Testis (tissue), 2 donors: ENCODE measurements at regions not wholly inside any gene's neighbourhood (a gene's known extent, or its start where the extent isn't known, plus 50 kb on each side); places are given as distances from the start of the nearest gene placed in this dataset.

Source experiments
- DNase-seq: peaks from one replicate; pipeline ENCODE4 v3.0.0-alpha.2; 2019
- H3K27ac ChIP-seq, 2 donors: fragments of 200-600 bp; sonication (generic); one replicate each; pipeline ENCODE4 v1.5.1; 2019
- H3K27me3 ChIP-seq: fragments of 200-600 bp; sonication (generic); one replicate; pipeline ENCODE4 v1.5.1; 2019
- H3K36me3 ChIP-seq: fragments of 200-600 bp; sonication (generic); one replicate; pipeline ENCODE4 v1.5.1; 2017; ENCODE audit warnings: low read depth; ENCODE audit errors: missing control alignments
- H3K4me1 ChIP-seq: fragments of 200-600 bp; sonication (generic); one replicate; pipeline ENCODE4 v1.5.1; 2019
- H3K4me3 ChIP-seq, 2 donors: fragments of 200-600 bp; sonication (generic); one replicate each; pipeline ENCODE4 v1.5.1; 2017 to 2019
- H3K9me3 ChIP-seq: fragments of 200-600 bp; sonication (generic); one replicate; pipeline ENCODE4 v1.5.1; 2017
- CTCF ChIP-seq, 3 experiments: fragments of 450-650 bp in 2 of 3; fragments of 200-600 bp in 1 of 3; sonication (generic) in 1 of 3; IDR thresholded peaks; one replicate each; pipeline ENCODE4 v1.5.1; 2016 to 2019; ENCODE audit warnings: antibody characterized with exemption in 3 of 3, mild to moderate bottlenecking in 2 of 3, moderate library complexity in 1 of 3
- POLR2A ChIP-seq: fragments of 450-650 bp; IDR thresholded peaks from one replicate; pipeline ENCODE4 v1.6.1; 2017; ENCODE audit warnings: antibody characterized with exemption, mild to moderate bottlenecking, moderate library complexity
- WGBS, 2 donors: methylation state at CpG; one replicate each; pipeline ENCODE4 v1.1.5; 2018; 5-methylcytosine and 5-hydroxymethylcytosine counted together
- intact Hi-C: fragments of 100-400 bp; cut with DNase I; formaldehyde crosslinking; loops from one replicate; pipeline ENCODE4 v1.15.1; 2023; ENCODE audit warnings: low total_unique reads

- DNase-seq = no peak
- Histone ChIP-seq H3K4me3 (no peak overlapping the region), H3K27me3 (no peaks in the 10 kb centered on the region), H3K36me3 (no peaks in the 10 kb centered on the region), H3K9me3 (no peaks in the 10 kb centered on the region), H3K27ac (no peak overlapping the region), H3K4me1 (no peaks in the 10 kb centered on the region)
- 83 to 90% methylated on average over 1 of the region's 1 CpG for WGBS, 2 donors
- TF ChIP-seq CTCF (IDR thresholded peaks at IDR 0.05) (no peak), POLR2A (no peak)
- intact Hi-C loops = no loop called here
Measured at GRCh38 chr1:82606546-82606945, 805.8 kb downstream of the ADGRL2 start.

GRCh38 chr1:82604524-82604923, 803.8 kb downstream of the ADGRL2 start:
- no peak overlapping the region for H3K27ac ChIP-seq
- intact Hi-C loops = no loop called here
- H3K4me3 ChIP-seq = no peak overlapping the region
- H3K36me3 ChIP-seq = no peaks in the 10 kb centered on the region
- H3K9me3 ChIP-seq = no peaks in the 10 kb centered on the region
- no peaks in the 10 kb centered on the region for H3K4me1 ChIP-seq
- no peak for TF ChIP-seq POLR2A
- no peak for TF ChIP-seq CTCF (IDR thresholded peaks at IDR 0.05)
- DNase-seq = no peak
- WGBS, 2 donors = 77 to 81% methylated on average over 4 of the region's 4 CpGs
- no peaks in the 10 kb centered on the region for H3K27me3 ChIP-seq

- H3K27me3 ChIP-seq = no peaks in the 10 kb centered on the region
- H3K4me1 ChIP-seq = no peaks in the 10 kb centered on the region
- intact Hi-C loops = no loop called here
- H3K9me3 ChIP-seq = no peaks in the 10 kb centered on the region
- no peak overlapping the region for H3K27ac ChIP-seq
- H3K4me3 ChIP-seq = no peak overlapping the region
- TF ChIP-seq CTCF (IDR thresholded peaks at IDR 0.05) = no peak
- no peak for TF ChIP-seq POLR2A
- H3K36me3 ChIP-seq = no peaks in the 10 kb centered on the region
- no peak for DNase-seq
Measured at GRCh38 chr1:82600314-82600713, 799.6 kb downstream of the ADGRL2 start.

- no peaks in the 10 kb centered on the region for H3K36me3 ChIP-seq
- no peaks in the 10 kb centered on the region for H3K9me3 ChIP-seq
- no peaks in the 10 kb centered on the region for H3K4me1 ChIP-seq
- no peak for DNase-seq
- TF ChIP-seq CTCF (IDR thresholded peaks at IDR 0.05) (no peak), POLR2A (no peak)
- no peak overlapping the region for H3K4me3 ChIP-seq
- H3K27ac ChIP-seq = no peak overlapping the region
- H3K27me3 ChIP-seq = no peaks in the 10 kb centered on the region
- intact Hi-C loops = no loop called here
Measured at GRCh38 chr1:82598812-82599211, 798.1 kb downstream of the ADGRL2 start.

- intact Hi-C loops = no loop called here
- TF ChIP-seq CTCF (IDR thresholded peaks at IDR 0.05) (no peak), POLR2A (no peak)
- Histone ChIP-seq H3K27me3 (no peaks in the 10 kb centered on the region), H3K4me1 (no peaks in the 10 kb centered on the region), H3K4me3 (no peak overlapping the region), H3K9me3 (no peaks in the 10 kb centered on the region), H3K36me3 (no peaks in the 10 kb centered on the region), H3K27ac (no peak overlapping the region)
- no peak for DNase-seq
Measured at GRCh38 chr1:82598337-82598736, 797.6 kb downstream of the ADGRL2 start.
